ENCODE measurements at regions not wholly inside any gene's neighbourhood (a gene's known extent, or its start where the extent isn't known, plus 50 kb on each side); places are given as distances from the start of the nearest gene placed in this dataset.

DNA sequence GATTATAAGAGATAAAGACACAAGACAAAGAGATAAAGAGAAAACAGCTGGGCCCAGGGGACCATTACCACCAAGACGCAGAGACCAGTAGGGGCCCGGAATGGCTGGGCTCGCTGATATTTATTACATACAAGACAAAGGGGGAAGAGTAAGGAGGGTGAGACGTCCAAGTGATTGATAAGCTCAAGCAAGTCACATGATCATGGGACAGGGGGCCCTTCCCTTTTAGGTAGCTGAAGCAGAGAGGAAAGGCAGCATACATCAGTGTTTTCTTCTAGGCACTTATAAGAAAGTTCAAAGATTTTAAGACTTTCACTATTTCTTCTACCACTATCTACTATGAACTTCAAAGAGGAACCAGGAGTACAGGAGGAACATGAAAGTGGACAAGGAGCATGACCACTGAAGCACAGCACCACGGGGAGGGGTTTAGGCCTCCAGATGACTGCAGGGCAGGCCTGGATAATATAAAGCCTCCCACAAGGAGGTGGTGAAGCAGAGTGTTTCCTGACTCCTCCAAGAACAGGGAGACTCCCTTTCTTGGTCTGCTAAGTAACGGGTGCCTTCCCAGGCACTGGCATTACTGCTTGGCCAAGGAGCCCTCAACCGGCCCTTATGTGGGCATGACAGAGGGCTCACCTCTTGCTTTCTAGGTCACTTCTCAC is 63.9 kb upstream of the ARL4D start:
- no peak overlapping the region for H3K27ac ChIP-seq (ENCODE audit: low read depth in 1 of 2, low read length in 2 of 2)
- H3K4me1 ChIP-seq (ENCODE audit: insufficient read depth, low read length), result peaks cover 12% of the 10 kb centered on the region
- H3K27me3 Mint-ChIP-seq, result no peaks in the 10 kb centered on the region
- H3K4me3 ChIP-seq (ENCODE audit: low read length), result no peak overlapping the region
- DNase-seq, result no peak
- H3K36me3 Mint-ChIP-seq (ENCODE audit: low read depth), result no peaks in the 10 kb centered on the region
- TF ChIP-seq, protein P1, sequence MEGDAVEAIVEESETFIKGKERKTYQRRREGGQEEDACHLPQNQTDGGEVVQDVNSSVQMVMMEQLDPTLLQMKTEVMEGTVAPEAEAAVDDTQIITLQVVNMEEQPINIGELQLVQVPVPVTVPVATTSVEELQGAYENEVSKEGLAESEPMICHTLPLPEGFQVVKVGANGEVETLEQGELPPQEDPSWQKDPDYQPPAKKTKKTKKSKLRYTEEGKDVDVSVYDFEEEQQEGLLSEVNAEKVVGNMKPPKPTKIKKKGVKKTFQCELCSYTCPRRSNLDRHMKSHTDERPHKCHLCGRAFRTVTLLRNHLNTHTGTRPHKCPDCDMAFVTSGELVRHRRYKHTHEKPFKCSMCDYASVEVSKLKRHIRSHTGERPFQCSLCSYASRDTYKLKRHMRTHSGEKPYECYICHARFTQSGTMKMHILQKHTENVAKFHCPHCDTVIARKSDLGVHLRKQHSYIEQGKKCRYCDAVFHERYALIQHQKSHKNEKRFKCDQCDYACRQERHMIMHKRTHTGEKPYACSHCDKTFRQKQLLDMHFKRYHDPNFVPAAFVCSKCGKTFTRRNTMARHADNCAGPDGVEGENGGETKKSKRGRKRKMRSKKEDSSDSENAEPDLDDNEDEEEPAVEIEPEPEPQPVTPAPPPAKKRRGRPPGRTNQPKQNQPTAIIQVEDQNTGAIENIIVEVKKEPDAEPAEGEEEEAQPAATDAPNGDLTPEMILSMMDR (IDR thresholded peaks at IDR 0.05), result no peak
- H3K4me3 Mint-ChIP-seq, result no peak overlapping the region
- no peaks in the 10 kb centered on the region for H3K9me3 ChIP-seq (ENCODE audit: control insufficient read depth in 1 of 2, insufficient read depth in 1 of 2, low read length in 2 of 2)
- POLR2A ChIA-PET, result interaction anchor here (1.0 to 2.5 kb wide), 5 partner anchors 19 to 312 kb away, joined by 3 to 16 read pairs (median 4); partner anchors contain the start of gene VAT1
- no peaks in the 10 kb centered on the region for H3K36me3 ChIP-seq (ENCODE audit: insufficient read depth, low read length)
- ATAC-seq (ENCODE audit: poor library complexity), result no peak
- no peak overlapping the region for H3K27ac Mint-ChIP-seq
- H3K9me3 Mint-ChIP-seq, result no peaks in the 10 kb centered on the region
- intact Hi-C loops (cut with DNase I, micrococcal nuclease), result loop anchor here (1.0 to 10.0 kb wide), 5 partner anchors 26 to 329 kb away; partner anchors contain the start of genes BRCA1 (in 1 of the 2), IFI35 (in 1 of the 2), TMEM106A (in 1 of the 2) and VAT1 (in 1 of the 2)
- CTCF ChIA-PET, result interaction anchor here (0.7 to 2.1 kb wide), 7 partner anchors 20 to 163 kb away, joined by 3 to 21 read pairs (median 3); partner anchors contain the start of gene DHX8
- no peaks in the 10 kb centered on the region for H3K27me3 ChIP-seq (ENCODE audit: control insufficient read depth in 1 of 2, insufficient read depth in 2 of 2, low read length in 2 of 2)
- H3K4me1 Mint-ChIP-seq (ENCODE audit: low read depth), result peaks cover 12% of the 10 kb centered on the region

DNA sequence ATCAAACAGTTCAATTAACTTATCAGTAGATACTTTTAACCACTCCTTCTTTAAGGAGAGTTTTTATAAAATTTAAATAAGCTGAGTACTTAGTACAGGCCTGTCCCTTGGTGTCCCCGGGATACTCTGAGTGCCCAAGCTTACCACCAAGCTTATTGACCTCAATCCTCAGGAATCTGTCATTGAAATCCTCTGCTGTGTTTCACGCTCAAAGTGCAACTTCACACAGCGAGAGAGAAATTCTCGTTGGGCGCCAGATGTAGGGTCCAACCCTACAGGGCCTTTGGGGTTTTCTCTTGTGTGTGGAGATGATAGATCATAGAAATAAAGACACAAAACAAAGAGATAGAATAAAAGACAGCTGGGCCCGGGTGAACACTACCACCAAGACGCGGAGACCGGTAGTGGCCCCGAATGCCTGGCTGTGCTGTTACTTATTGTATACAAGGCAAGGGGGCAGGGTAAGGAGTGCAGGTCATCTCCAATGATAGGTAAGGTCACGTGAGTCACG is 65.3 kb upstream of the ARL4D start:
- H3K4me1 Mint-ChIP-seq (ENCODE audit: low read depth), result peaks cover 7% of the 10 kb centered on the region
- H3K9me3 Mint-ChIP-seq, result no peaks in the 10 kb centered on the region
- ChIA-PET POLR2A (interaction anchor here (1.3 to 2.5 kb wide), 3 partner anchors 18 to 122 kb away, joined by 4 to 16 read pairs (median 9); partner anchors contain the start of gene TMEM106A), CTCF (interaction anchor here (1.5 to 2.1 kb wide), 3 partner anchors 23 to 149 kb away, joined by 3 to 21 read pairs (median 4); no protein-coding TSS in a partner anchor)
- intact Hi-C loops (cut with DNase I, micrococcal nuclease), result loop anchor here in 1 of 2 experiments (5.0 to 10.0 kb wide), 2 partner anchors 121 to 209 kb away; partner anchors contain the start of genes BRCA1 and TMEM106A
- ATAC-seq (ENCODE audit: poor library complexity), result no peak
- Histone ChIP-seq H3K36me3 (ENCODE audit: insufficient read depth, low read length) (no peaks in the 10 kb centered on the region), H3K4me1 (ENCODE audit: insufficient read depth, low read length) (peaks cover 8% of the 10 kb centered on the region), H3K4me3 (ENCODE audit: low read length) (no peak overlapping the region), H3K9me3 (ENCODE audit: control insufficient read depth in 1 of 2, insufficient read depth in 1 of 2, low read length in 2 of 2) (no peaks in the 10 kb centered on the region), H3K27me3 (ENCODE audit: control insufficient read depth in 1 of 2, insufficient read depth in 2 of 2, low read length in 2 of 2) (peaks cover 0 to 2% of the 10 kb centered on the region in 2 experiments), H3K27ac (ENCODE audit: low read depth in 1 of 2, low read length in 2 of 2) (no peak overlapping the region)
- DNase-seq, result no peak
- TF ChIP-seq, protein P1 (IDR thresholded peaks at IDR 0.05), result no peak
- H3K27me3 Mint-ChIP-seq, result peaks cover 6% of the 10 kb centered on the region
- no peaks in the 10 kb centered on the region for H3K36me3 Mint-ChIP-seq (ENCODE audit: low read depth)
- no peak overlapping the region for H3K4me3 Mint-ChIP-seq
- H3K27ac Mint-ChIP-seq, result no peak overlapping the region

DNA sequence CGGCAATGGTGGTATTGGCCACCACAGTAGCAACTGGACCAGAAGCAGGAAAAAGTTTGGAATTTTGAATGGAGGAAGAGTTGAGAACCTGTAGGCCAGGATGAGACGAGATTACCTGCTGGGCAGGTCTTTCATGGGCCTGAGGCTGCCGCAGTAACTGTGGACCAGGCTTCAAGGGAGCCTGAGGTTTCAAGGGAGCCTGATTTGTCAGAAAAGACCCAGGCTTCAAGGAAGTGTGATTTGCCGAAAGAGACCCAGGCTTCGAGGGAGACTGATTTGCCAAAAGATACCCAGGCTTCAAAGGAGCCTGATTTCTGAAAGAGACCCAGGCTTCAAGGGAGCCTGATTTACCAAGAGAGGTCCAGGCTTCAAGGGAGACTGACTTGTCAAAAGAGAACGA is 66.6 kb upstream of the ARL4D start:
- Histone ChIP-seq H3K9me3 (ENCODE audit: control insufficient read depth in 1 of 2, insufficient read depth in 1 of 2, low read length in 2 of 2) (no peaks in the 10 kb centered on the region), H3K27me3 (ENCODE audit: control insufficient read depth in 1 of 2, insufficient read depth in 2 of 2, low read length in 2 of 2) (peaks cover 0 to 5% of the 10 kb centered on the region in 2 experiments), H3K36me3 (ENCODE audit: insufficient read depth, low read length) (no peaks in the 10 kb centered on the region), H3K4me1 (ENCODE audit: insufficient read depth, low read length) (peaks cover 8% of the 10 kb centered on the region), H3K27ac (ENCODE audit: low read depth in 1 of 2, low read length in 2 of 2) (no peak overlapping the region), H3K4me3 (ENCODE audit: low read length) (no peak overlapping the region)
- ATAC-seq (ENCODE audit: poor library complexity) (no peak), DNase-seq (no peak)
- Mint-ChIP-seq H3K4me3 (no peak overlapping the region), H3K27me3 (peaks cover 11% of the 10 kb centered on the region), H3K36me3 (ENCODE audit: low read depth) (no peaks in the 10 kb centered on the region), H3K9me3 (no peaks in the 10 kb centered on the region), H3K4me1 (ENCODE audit: low read depth) (peaks cover 7% of the 10 kb centered on the region), H3K27ac (no peak overlapping the region)
- ChIA-PET POLR2A (interaction anchor here (2.0 kb wide), 1 partner anchor 28 kb away, joined by 9 read pairs; no protein-coding TSS in a partner anchor), CTCF (no interaction called here)
- intact Hi-C loops (cut with DNase I, micrococcal nuclease), result loop anchor here in 1 of 2 experiments (5.0 to 10.0 kb wide), 2 partner anchors 120 to 207 kb away; partner anchors contain the start of genes BRCA1 and TMEM106A
- TF ChIP-seq, protein P1 (IDR thresholded peaks at IDR 0.05), result no peak

Measured in CD4-positive, alpha-beta T cell (primary cell).